Activated naive CD4-positive, alpha-beta T cell treated with anti-CD3 and anti-CD28 coated beads, Interleukin-2, amount 50 U/mL, for 72 hours (primary cell): ENCODE measurements at regions not wholly inside any gene's neighbourhood (a gene's known extent, or its start where the extent isn't known, plus 50 kb on each side); places are given as distances from the start of the nearest gene placed in this dataset.

Experiments used
- ATAC-seq, 2 donors: fragments of 150-1000 bp; cut with Tn5 transposase; 2 replicates each; pipeline ENCODE4 v1.10.0; 2021; ENCODE audit warnings: mild to moderate bottlenecking in 2 of 2, moderate library complexity in 2 of 2
- DNase-seq, 2 donors: peaks; one replicate each; pipeline ENCODE4 v3.0.0; 2021 to 2022; ENCODE audit warnings: low spot score in 2 of 2
- H3K27ac Mint-ChIP-seq, 2 donors: one replicate each; pipeline ENCODE4 v1.8.0; 2022; ENCODE audit warnings: mild to moderate bottlenecking in 2 of 2, mixed read lengths in 2 of 2
- H3K36me3 Mint-ChIP-seq, 2 donors: one replicate each; pipeline ENCODE4 v1.8.0; 2022; ENCODE audit warnings: mixed read lengths in 2 of 2
- H3K9me3 Mint-ChIP-seq, 2 donors: one replicate each; pipeline ENCODE4 v1.8.0; 2022; ENCODE audit warnings: mixed read lengths in 2 of 2

DNA sequence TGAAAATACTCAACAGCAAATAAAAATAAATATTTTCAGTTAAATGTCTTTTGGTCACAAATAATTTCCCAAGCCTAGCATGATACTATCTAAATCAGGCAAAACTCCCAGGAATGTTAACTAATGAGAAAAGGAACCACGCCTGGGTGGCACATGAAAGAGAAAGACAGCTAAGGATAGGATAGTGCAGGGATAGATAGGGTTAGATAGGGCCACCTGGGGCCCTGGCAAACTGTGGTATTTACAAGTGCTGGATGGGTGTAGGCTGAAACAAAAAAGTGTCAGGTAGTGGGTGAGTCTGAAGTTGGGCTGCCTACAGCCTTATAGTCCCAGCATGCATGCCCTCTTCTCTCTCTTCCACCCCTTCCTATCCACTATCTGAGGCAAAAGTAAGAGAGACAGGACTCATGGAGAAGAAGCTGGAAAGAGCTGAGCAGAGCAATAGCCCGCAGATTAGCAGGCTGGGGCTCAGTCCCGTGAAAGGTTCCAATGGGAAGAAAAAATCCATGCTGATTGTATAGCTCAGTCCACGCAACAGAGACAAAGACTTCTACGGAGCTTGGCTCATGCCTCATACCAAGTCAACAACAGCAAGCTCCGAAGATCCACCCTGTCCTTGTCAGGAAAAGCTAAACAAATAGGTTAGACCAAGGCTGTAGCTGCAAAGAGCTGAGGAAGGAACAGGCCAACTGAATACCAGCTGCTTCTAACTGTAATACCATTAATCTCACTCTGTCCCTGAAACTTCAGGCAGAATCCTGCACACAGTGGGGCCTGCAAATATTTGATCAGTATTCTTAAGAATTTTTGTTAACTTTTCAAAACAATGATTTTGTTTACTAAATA lies 342.1 kb upstream of the ATP11B start:
- ATAC-seq (no peak), DNase-seq (no peak)

DNA sequence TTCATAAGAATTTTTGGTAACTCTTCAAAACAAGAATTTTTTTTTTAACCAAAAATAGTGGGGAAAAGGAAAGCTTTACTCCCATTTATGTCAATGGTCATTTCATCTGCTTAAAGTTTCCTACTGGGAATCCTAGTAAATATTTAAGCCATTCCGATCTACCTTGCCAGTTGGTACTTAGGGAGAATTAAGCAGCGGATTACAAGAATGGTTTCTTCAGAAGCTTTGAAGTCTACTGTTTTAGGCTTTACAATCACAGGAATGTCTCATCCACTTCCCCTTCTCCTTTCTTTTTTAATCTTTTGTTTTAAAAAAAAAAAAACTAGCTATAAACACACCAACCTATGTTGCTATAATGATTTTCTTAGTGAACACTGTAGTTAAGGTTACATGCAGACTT lies 341.4 kb upstream of the ATP11B start:
- no peak for ATAC-seq
- H3K36me3 Mint-ChIP-seq: no peaks in the 10 kb centered on the region
- DNase-seq: no peak
- H3K27ac Mint-ChIP-seq: no peak overlapping the region
- peaks cover 0 to 3% of the 10 kb centered on the region in 2 donors for H3K9me3 Mint-ChIP-seq

More for the DNA sequence above, 342.1 kb upstream of the ATP11B start:
- H3K27ac Mint-ChIP-seq: no peak overlapping the region
- H3K36me3 Mint-ChIP-seq: no peaks in the 10 kb centered on the region
- peaks cover 0 to 3% of the 10 kb centered on the region in 2 donors for H3K9me3 Mint-ChIP-seq

DNA sequence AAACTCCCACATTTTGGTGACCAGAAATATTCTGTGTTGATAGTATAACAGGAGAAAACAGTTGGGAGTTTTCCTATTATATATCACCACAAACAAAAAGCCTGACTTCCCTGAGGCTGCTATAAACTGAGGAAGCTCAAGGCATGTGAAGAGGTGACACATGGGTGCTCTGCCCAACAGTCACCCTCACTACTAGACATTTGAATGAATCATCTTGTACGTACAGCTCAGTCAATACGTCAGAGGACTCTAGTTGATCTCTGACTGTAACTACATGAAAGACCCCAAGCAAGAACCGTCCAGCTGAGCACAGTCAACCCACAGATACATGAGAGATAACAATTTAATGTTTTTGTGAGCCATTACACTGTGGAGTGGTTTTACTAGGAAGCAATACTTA lies 338.3 kb upstream of the ATP11B start:
- no peak overlapping the region for H3K27ac Mint-ChIP-seq
- DNase-seq (no peak), ATAC-seq (no peak)
- peaks cover 0 to 3% of the 10 kb centered on the region in 2 donors for H3K9me3 Mint-ChIP-seq
- no peaks in the 10 kb centered on the region for H3K36me3 Mint-ChIP-seq

DNA sequence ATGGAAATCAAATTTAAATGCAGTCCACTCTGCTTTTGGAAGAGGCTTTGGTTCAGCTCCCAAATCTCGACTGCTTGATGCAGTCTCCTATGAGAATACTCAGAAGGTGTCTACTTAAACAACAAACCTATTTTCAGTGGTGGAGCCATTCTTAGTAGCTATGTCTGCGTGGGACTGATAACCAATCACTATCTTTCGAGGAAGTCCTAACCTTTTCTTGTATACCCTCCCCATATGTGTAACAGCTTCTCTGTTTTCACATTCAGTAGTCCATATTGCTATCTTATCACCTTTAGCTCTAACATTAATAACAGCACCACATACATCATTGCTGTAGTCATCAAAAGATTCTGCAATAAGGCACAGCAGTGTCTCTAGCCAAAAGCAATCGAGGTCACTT lies 333.0 kb upstream of the ATP11B start:
- ATAC-seq: no peak
- H3K36me3 Mint-ChIP-seq: no peaks in the 10 kb centered on the region
- peaks cover 3 to 5% of the 10 kb centered on the region in 2 donors for H3K9me3 Mint-ChIP-seq
- H3K27ac Mint-ChIP-seq: no peak overlapping the region
- no peak for DNase-seq

DNA sequence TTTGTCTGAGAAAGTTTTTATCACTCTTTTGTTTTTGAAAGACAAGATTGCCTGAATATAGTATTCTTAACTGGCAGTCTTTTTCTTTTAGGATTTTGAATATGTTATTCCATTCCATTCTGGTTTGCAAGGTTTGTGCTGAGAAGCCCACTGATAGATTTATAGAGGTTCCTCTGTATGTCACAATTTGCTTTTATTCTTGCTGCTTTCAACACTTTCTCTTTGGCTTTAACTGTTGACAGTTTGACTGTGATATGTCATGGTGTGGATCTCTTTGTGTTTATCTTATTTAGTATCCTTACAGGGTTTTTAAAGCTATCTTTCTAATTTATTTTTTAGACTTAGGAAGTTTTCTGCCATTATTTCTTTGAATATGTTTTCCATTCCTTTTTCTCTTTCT lies 331.2 kb upstream of the ATP11B start:
- ATAC-seq: no peak
- DNase-seq: no peak
- peaks cover 0 to 5% of the 10 kb centered on the region in 2 donors for H3K9me3 Mint-ChIP-seq
- no peaks in the 10 kb centered on the region for H3K36me3 Mint-ChIP-seq
- no peak overlapping the region for H3K27ac Mint-ChIP-seq

DNA sequence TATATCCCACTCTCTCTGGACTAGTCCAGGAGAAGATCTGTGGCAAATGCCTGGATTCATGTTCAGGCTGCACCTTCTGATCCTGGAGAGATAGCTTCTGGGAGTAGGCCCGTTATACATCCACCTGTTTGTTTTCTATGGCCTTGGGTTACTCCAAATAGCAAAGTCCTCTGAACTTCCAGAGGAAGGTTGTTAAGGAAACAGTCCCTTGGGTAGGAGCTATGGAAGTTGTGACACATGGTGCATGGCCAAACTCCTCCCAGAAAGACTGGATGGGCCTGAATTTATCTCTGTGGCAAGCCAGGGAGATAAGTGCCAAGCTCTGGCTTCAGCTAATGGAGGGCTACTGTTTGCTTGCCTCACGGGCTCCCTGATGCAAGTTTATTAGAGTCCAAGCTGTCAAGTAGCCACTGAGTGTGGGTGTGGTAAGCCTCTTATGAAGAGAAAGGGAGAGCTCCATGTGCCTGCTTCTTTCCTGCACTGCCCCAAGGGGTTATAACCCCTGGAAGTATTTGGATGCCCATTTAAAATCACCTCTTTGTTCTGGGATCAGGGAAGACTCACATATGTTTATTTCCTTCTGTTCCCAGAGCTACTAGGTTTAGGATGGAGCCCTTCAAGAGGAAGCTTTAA lies 328.7 kb upstream of the ATP11B start:
- no peaks in the 10 kb centered on the region for H3K36me3 Mint-ChIP-seq
- ATAC-seq (no peak), DNase-seq (no peak)
- no peak overlapping the region for H3K27ac Mint-ChIP-seq
- peaks cover 0 to 5% of the 10 kb centered on the region in 2 donors for H3K9me3 Mint-ChIP-seq

DNA sequence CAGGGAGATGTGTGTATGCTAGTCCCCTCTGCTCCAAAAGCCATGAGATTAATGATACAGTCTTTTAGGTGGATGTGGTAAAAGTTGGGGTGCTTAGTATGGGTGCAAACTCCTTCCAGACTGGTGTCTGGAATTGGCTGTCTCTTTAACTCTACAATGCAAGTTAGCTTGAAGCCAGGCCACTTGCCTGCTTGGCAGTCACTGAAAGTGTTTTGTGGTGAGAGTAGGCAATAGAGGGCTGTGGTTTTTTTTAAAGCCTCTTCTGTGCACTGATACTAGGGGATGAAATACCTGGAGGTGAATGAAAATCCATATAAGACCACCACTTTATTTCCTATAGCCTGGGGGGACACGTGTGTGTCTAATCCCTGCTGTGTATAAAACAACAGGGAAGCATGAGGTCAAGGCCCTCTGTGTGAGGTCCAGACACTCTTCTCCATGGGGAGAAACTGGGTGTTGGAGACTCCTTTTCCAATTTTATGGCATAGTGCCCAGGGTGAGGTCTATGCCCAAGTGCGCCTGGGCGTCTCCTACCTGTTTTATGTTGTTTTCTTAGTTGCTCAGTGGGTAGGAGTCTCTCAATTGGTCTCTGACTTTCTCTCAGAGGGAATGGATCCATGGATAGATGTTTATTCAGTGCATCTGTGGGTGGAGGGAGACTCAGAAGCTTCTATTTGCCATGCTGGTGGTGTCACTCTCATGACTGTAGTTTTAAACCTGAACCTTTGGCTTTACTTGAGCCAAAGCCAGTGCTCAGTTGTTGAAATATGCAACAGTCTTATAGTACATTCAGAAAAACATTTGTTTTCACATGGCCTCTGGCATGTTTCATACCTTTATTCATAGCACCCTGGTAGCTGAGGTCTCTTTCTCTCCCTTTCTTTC lies 327.8 kb upstream of the ATP11B start:
- no peaks in the 10 kb centered on the region for H3K36me3 Mint-ChIP-seq
- H3K27ac Mint-ChIP-seq: no peak overlapping the region
- no peak for DNase-seq
- ATAC-seq: no peak
- H3K9me3 Mint-ChIP-seq: peaks cover 0 to 5% of the 10 kb centered on the region in 2 donors

DNA sequence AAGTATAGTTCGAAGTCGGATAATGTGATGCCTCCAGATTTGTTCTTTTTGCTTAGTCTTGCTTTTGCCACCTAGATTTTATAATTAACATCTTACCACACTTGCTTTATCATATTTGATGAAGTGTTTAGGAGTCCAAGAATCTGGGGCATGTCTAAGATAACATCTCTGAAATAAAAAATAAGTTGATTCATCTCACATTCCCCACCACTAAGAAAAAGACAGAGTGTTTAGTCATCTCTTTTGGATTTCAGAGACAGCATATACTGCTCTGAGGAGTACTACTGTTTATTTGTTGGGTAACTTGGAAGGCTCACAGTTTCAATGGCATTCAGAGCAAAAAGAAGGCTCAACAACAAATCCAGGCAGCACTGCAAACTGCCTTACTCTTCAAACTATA lies 324.2 kb upstream of the ATP11B start:
- ATAC-seq (no peak), DNase-seq (no peak)
- Mint-ChIP-seq H3K36me3 (no peaks in the 10 kb centered on the region), H3K9me3 (no peaks in the 10 kb centered on the region), H3K27ac (no peak overlapping the region)

DNA sequence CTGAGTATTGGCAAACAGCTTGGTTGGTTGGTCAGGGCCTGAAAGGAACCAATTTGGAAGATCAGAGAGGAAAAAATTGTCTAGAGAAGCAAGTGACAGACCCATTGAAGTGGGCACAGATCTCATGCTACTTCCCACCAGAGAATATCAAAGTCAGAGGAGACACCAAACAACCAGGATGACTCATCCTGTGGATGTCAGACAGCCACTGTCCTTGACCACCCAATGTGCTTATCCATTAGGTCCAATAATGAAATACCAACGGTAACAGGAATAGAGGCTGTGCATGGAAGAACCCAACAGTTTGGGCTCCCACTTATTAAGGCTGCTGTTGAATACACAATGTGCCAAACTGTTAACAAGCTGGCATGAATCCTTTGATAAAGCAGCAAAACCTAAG lies 323.1 kb upstream of the ATP11B start:
- no peaks in the 10 kb centered on the region for H3K36me3 Mint-ChIP-seq
- no peak overlapping the region for H3K27ac Mint-ChIP-seq
- ATAC-seq (no peak), DNase-seq (no peak)
- H3K9me3 Mint-ChIP-seq: no peaks in the 10 kb centered on the region

DNA sequence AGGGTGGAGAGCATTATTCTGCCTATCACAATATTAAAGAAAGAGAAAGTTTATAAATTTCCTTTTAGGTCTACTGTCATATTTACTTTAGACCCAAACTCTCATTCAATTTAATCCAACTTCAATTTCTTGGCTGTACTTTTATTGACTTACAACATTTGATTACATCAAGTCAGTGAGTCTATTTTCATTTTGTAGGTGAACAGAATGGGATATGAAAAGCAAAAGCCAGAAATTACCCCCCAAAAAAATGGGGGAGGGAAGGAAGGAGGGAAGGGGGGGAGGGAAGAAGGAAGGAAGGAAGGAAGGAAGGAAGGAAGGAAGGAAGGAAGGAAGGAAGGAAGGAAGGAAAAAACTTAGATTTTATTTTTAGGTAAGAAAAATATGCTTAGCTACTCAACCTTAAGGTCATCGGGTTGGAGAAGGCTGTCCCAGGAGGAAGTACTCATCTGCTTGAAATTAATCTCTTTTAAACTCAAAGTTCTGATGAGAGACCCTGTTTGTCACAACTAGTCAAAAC lies 320.1 kb upstream of the ATP11B start:
- Mint-ChIP-seq H3K27ac (no peak overlapping the region), H3K36me3 (no peaks in the 10 kb centered on the region), H3K9me3 (no peaks in the 10 kb centered on the region)
- no peak for ATAC-seq
- no peak for DNase-seq

DNA sequence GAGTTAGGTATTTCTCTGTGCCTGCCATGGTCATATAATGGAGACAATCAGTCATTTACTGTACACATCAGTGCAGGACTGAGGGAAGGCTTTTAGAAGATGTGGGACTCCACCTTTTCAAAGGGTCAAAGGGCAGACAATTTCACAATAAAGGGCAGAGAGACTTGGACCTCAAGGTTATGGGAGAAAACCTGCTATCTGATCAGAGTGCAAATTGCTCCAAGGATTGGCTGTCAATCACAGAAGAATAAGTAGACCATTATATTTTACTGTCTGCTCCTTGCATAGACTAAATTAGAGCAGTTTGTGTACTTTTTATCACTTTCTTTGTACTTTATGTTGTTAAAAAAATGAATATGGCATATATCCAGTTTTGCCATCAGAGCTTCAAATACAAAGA lies 314.9 kb upstream of the ATP11B start:
- DNase-seq: no peak
- no peak overlapping the region for H3K27ac Mint-ChIP-seq
- H3K9me3 Mint-ChIP-seq: no peaks in the 10 kb centered on the region
- no peak for ATAC-seq
- H3K36me3 Mint-ChIP-seq: no peaks in the 10 kb centered on the region

DNA sequence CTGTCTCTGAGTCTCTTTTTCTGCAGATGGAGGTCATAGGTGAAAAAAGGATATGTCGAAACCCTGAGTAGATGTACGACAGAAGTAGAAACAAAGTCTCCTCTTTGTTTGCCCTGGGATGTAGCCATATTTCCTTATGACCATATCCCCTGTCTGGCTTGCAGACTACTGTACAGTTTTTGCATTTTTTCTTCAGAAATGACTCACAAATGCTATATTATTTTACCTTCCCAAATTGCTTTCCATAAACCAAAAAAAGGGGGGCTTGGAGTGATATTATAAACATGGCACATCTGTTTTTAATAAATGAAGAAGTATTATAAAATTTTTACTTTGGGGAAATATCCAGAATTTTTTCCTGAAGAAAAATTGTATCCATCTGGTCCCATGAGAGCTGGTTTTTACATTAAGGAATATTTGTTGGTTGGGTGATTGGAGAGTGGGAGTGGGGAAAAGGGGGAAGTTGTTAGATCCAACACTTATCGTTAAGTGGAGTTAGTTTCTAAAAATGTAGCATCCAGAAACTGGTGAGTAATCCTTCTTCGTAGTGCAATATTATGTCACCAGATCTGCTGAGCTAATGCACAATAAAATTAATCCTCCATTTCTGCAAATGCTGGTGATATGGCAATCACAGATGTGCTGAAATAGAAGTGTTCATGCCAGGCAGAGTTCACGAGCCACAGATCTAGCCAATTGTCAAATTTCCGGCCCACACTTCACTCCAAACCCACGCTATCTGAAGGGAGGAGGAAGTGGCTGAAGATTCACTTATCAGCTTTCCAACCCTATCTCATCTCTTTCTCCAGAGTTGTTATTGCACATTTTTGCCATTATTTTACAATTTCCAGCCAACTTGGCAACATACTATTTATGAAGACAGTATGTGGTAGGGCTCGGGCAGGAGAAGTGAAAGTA lies 313.6 kb upstream of the ATP11B start:
- no peaks in the 10 kb centered on the region for H3K36me3 Mint-ChIP-seq
- H3K27ac Mint-ChIP-seq: no peak overlapping the region
- H3K9me3 Mint-ChIP-seq: no peaks in the 10 kb centered on the region
- no peak for ATAC-seq
- no peak for DNase-seq

DNA sequence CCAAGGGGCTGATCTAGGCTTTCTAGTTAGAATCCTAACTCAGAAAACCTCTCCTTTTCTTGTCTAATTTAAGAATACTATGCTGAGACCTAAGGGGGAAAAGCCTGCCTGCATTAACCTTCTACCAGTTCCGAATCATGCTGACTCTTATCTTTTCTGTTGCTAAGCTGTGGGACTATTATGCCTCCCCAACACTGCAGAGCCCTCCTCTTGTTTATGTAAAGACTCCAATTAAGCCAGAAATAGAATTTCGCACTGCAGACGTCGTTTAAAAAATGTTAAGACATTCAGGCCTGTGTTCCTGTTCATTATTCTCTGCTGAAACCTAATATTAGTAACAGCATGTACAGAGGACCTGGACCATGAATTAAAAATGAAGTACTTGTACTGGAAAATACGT lies 310.6 kb upstream of the ATP11B start:
- no peaks in the 10 kb centered on the region for H3K9me3 Mint-ChIP-seq

DNA sequence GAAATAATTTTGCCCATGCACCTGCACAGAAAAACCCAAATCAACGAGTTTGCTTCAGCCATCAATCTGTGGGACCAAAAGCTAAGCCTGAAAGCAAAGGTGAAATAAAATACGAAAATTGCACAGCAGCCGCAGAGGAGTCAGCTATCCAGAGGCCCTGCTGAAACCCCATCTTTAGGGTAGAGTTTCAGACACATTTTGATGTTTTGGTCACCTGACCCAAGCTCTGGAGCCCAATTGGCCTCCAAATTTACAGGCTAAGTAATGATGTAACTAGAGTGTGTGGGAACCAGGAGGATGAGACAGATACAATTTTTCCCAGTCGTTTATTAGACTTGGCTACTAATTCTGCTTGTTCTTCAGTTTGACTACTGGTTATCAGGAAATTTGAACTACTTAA lies 308.6 kb upstream of the ATP11B start:
- no peaks in the 10 kb centered on the region for H3K9me3 Mint-ChIP-seq
- H3K27ac Mint-ChIP-seq: no peak overlapping the region
- DNase-seq: no peak
- no peaks in the 10 kb centered on the region for H3K36me3 Mint-ChIP-seq
- no peak for ATAC-seq

More for the DNA sequence above, 310.6 kb upstream of the ATP11B start:
- DNase-seq: no peak
- ATAC-seq: no peak
- Mint-ChIP-seq H3K27ac (no peak overlapping the region), H3K36me3 (no peaks in the 10 kb centered on the region)

DNA sequence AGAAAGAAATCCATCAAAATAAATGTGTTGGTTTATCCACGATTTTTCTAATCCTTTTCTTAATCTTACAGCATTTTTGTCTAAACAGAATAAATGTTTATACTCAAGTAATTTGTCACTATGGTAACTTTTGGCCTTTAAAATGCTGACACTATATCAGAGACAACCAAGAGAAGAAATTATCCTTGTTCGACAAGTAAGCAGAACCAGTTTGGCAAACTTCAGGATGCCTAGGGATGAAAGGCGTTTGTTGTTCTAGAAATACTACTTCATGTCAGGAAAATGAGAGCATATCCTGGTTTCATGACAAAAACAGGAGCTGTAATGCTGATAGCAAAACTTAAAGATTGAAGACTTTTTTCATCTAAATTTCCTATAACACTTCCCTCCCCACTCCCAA lies 308.0 kb upstream of the ATP11B start:
- no peak for ATAC-seq
- no peak for DNase-seq
- Mint-ChIP-seq H3K36me3 (no peaks in the 10 kb centered on the region), H3K9me3 (no peaks in the 10 kb centered on the region), H3K27ac (no peak overlapping the region)

DNA sequence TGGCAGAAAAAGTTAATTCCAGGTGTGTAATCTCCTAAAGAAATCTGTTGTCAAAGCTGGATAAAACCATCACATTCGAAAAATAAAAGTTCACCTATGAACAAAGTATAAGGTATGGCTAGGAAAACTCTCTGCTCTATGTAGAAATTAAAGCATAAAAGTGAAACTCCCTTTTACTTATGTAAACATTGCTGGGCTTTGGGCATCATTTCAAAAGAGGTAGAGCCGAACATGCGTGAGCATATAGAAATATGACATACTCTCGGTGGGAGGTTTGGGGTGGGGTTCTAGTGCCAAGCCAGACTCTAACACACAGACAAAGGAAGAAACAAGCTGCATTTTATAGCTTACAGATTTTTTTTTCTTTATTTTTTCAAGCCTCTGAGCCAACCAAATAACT lies 306.8 kb upstream of the ATP11B start:
- H3K9me3 Mint-ChIP-seq: no peaks in the 10 kb centered on the region
- H3K36me3 Mint-ChIP-seq: no peaks in the 10 kb centered on the region
- no peak for DNase-seq
- H3K27ac Mint-ChIP-seq: no peak overlapping the region
- ATAC-seq: no peak
